Choroid plexus epithelial cell (primary cell): ENCODE measurements at regions not wholly inside any gene's neighbourhood (a gene's known extent, or its start where the extent isn't known, plus 50 kb on each side); places are given as distances from the start of the nearest gene placed in this dataset.

Experiments
- DNase-seq: peaks from one replicate; pipeline ENCODE4 v3.0.0-alpha.2; 2010; ENCODE audit warnings: low read depth
- H3K4me3 ChIP-seq: 2 replicates; pipeline ENCODE4 v1.5.1; 2011; ENCODE audit warnings: low read depth, mild to moderate bottlenecking, control low read depth, low read length, moderate library complexity
- TF ChIP-seq, protein P1 (sequence below): conservative IDR thresholded peaks from 2 replicates; pipeline ENCODE4 v1.5.1; 2011; ENCODE audit warnings: low read depth, mild to moderate bottlenecking, control low read depth, inconsistent platforms, low read length, moderate library complexity

DNA sequence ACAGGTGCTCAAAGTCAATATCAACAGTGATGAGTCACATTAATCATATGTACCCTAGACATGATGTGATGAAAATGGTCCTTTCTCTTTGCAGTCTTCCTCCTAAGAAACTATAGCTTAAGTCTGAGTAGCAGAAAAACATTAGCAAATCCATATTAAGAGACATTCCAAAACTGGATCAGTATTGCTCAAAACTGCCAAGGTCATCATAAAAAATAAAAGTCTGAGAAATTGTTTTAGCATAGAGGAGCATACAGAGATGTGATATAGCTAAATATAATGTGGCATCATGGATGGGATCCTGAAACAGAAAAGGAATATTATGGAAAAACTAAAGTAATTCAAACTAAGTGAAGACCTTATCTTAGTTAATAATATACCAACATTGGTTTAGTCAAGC is 1316.1 kb downstream of the SUCLG1 start:
- no peak for DNase-seq
- TF ChIP-seq, protein P1, sequence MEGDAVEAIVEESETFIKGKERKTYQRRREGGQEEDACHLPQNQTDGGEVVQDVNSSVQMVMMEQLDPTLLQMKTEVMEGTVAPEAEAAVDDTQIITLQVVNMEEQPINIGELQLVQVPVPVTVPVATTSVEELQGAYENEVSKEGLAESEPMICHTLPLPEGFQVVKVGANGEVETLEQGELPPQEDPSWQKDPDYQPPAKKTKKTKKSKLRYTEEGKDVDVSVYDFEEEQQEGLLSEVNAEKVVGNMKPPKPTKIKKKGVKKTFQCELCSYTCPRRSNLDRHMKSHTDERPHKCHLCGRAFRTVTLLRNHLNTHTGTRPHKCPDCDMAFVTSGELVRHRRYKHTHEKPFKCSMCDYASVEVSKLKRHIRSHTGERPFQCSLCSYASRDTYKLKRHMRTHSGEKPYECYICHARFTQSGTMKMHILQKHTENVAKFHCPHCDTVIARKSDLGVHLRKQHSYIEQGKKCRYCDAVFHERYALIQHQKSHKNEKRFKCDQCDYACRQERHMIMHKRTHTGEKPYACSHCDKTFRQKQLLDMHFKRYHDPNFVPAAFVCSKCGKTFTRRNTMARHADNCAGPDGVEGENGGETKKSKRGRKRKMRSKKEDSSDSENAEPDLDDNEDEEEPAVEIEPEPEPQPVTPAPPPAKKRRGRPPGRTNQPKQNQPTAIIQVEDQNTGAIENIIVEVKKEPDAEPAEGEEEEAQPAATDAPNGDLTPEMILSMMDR = no peak
- H3K4me3 ChIP-seq = no peak overlapping the region

DNA sequence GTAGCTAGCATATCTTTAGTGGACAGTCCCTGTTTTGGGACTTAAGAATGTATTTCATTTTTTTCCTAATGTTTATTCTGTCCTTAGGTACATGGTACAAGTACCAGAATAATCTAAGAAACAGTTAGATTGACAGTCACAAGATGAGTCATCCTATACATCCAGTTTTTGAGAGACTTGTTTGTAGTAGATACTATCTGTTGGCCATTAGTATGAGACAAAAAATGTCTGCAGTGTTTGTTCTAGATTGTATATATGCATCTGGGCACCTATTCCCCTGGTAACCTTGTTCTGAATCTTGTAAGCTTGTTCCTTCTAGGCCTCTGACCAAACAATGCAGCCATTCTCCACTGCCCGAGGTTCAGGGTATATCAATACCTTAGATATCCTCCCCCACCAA is 1343.5 kb downstream of the SUCLG1 start:
- DNase-seq = no peak
- TF ChIP-seq, protein P1 = no peak
- no peak overlapping the region for H3K4me3 ChIP-seq

DNA sequence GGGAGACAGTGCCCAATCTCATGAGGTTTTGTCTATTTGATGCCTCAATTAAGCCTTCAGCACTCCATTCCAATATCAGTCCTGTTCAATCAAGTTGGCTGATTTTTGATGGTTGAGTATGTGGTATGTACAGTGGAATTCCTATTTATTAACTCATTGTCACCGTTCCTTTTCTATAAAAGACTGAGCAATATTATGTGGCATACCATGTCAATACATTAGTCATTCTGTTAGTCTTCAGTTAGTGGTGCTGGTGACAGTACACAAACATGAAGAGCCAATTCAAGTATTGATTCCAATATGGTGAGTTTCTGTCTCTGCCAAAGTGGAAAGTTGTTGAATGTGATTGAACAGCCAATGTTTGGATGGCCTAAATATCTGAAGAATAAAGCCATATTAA is 1343.9 kb downstream of the SUCLG1 start:
- DNase-seq = no peak
- no peak overlapping the region for H3K4me3 ChIP-seq
- TF ChIP-seq, protein P1 = no peak

DNA sequence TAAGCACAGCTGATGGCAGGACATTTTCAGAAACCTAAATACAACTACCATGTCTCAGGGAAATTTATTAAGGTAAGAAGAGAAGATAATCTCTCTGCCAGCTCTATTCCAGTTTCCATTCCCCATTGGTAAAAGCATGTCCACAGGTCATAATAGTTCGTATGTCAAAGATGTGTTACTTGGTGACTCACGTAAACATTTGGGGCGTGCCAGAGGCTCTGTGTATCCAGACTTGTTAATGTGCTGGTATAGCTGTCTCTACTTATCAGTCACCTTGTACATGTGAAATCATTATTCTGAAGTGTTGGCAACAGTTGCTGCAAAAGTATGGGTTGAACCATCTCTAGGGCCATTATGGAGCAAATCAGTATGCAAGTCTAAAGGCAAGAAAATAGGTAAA is 1345.1 kb downstream of the SUCLG1 start:
- DNase-seq = no peak
- TF ChIP-seq, protein P1 = no peak
- no peak overlapping the region for H3K4me3 ChIP-seq

DNA sequence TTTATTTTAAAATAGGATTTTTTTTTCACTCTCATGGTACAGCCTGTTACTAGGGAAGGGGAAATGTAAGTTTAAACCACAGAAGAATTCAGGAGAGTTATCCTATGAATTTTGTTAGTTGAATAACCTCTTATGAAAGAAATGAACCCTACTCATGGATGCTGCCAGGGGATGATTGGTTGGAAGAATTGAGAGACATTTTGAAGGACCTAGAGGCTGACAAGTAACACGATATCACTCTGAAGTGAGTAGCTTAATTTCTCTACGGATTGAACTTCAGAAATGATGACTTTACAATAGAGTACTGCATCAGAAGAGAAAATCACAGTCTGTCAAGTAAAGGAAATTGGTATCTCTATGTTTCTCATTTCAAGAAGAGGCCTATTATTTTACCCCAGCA is 1346.2 kb downstream of the SUCLG1 start:
- H3K4me3 ChIP-seq = no peak overlapping the region
- DNase-seq = peak; percentile 70
- TF ChIP-seq, protein P1 = no peak

DNA sequence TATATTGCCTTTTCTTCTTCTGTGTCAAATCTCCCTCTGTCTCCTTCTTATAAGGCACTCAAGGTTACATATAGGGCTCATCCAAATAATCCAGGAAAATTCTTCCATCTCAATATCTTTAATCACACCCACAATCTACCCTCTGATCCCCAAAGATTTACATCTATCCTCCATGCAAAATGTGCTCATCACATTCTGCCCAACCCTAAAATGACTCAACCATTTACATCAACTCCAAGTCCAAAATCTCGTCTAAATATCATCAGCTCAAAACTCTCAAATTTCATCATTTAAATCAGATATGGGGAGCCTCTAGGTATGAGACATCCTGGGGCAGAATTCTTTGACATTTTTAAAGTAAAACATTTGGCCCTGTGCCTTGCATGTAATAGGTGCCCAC is 1349.8 kb downstream of the SUCLG1 start:
- TF ChIP-seq, protein P1 = no peak
- no peak for DNase-seq
- H3K4me3 ChIP-seq = no peak overlapping the region

DNA sequence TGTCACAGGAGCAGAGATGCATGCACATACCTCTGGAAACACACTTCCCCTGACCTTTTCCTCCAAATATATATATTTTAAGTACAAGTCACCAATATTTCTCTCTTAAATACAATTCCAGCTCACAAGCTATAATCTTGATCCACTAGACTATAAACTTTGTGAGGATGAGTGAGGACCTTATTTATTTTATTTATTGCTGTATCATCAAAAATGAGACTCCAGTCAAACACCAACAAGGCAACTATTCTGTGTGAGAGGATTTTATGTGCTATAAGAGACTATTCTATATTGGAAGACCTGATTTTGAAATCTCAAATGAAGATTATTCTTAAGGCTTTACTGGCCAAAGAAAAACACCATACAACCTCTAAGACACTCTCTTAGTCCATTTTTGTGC is 1352.2 kb downstream of the SUCLG1 start:
- TF ChIP-seq, protein P1 = no peak
- no peak for DNase-seq
- no peak overlapping the region for H3K4me3 ChIP-seq
